CD8-positive, alpha-beta memory T cell (primary cell): ENCODE measurements at regions not wholly inside any gene's neighbourhood (a gene's known extent, or its start where the extent isn't known, plus 50 kb on each side); places are given as distances from the start of the nearest gene placed in this dataset.

ENCODE experiments used
- CTCF ChIA-PET: fragments of 350-600 bp; sonication (Branson Sonifier 250); formaldehyde crosslinking; loops from one replicate; lab custom pipeline; 2021; ENCODE audit warnings: antibody characterized with exemption; lab: Charles Lee
- POLR2A ChIA-PET: fragments of 350-600 bp; sonication (Branson Sonifier 250); formaldehyde crosslinking; loops from one replicate; lab custom pipeline; 2021; ENCODE audit warnings: antibody characterized with exemption; lab: Charles Lee
- DNase-seq, 5 donors: peaks; one replicate each; pipeline versions ENCODE4 v3.0.0 to v3.0.0-alpha.2; 2020 to 2022; ENCODE audit warnings: mixed read lengths in 1 of 5
- H3K27ac ChIP-seq: one replicate; pipeline ENCODE4 v1.7.0; 2013; ENCODE audit warnings: low read depth, mild to moderate bottlenecking, low read length, moderate library complexity
- H3K27me3 ChIP-seq: 2 replicates; pipeline ENCODE4 v1.7.0; 2013; ENCODE audit warnings: low read length, mild to moderate bottlenecking; ENCODE audit not compliant: insufficient read depth, poor library complexity, severe bottlenecking
- H3K36me3 ChIP-seq: 2 replicates; pipeline ENCODE4 v1.7.0; 2013; ENCODE audit warnings: mild to moderate bottlenecking, low read length, moderate library complexity; ENCODE audit not compliant: insufficient read depth
- H3K4me1 ChIP-seq: 2 replicates; pipeline ENCODE4 v1.7.0; 2013; ENCODE audit warnings: mild to moderate bottlenecking, low read length, moderate library complexity; ENCODE audit not compliant: insufficient read depth
- H3K4me3 ChIP-seq: 2 replicates; pipeline ENCODE4 v1.7.0; 2013; ENCODE audit warnings: mild to moderate bottlenecking, low read length
- H3K9me3 ChIP-seq: 2 replicates; pipeline ENCODE4 v1.7.0; 2013; ENCODE audit warnings: mild to moderate bottlenecking, low read length
- H3K27ac Mint-ChIP-seq, 8 donors: one replicate each; pipeline ENCODE4 v1.8.0; 2020 to 2021; ENCODE audit warnings: mixed read lengths in 8 of 8, mild to moderate bottlenecking in 6 of 8, inconsistent platforms in 3 of 8, moderate library complexity in 3 of 8
- H3K27me3 Mint-ChIP-seq, 2 donors: one replicate each; pipeline ENCODE4 v1.8.0; 2020 to 2021; ENCODE audit warnings: mixed read lengths in 2 of 2, mild to moderate bottlenecking in 1 of 2, moderate library complexity in 1 of 2
- H3K36me3 Mint-ChIP-seq, 3 donors: one replicate each; pipeline ENCODE4 v1.8.0; 2020 to 2021; ENCODE audit warnings: mixed read lengths in 3 of 3, inconsistent platforms in 1 of 3, mild to moderate bottlenecking in 1 of 3
- H3K4me1 Mint-ChIP-seq, 3 donors: one replicate each; pipeline ENCODE4 v1.8.0; 2020 to 2021; ENCODE audit warnings: mixed read lengths in 3 of 3, inconsistent platforms in 1 of 3, mild to moderate bottlenecking in 1 of 3
- H3K4me3 Mint-ChIP-seq, 7 donors: one replicate each; pipeline ENCODE4 v1.8.0; 2020 to 2021; ENCODE audit warnings: mixed read lengths in 7 of 7, mild to moderate bottlenecking in 6 of 7, moderate library complexity in 4 of 7, inconsistent platforms in 2 of 7
- H3K9me3 Mint-ChIP-seq, 5 donors: one replicate each; pipeline ENCODE4 v1.8.0; 2020 to 2022; ENCODE audit warnings: mixed read lengths in 5 of 5, mild to moderate bottlenecking in 3 of 5, moderate library complexity in 2 of 5, inconsistent platforms in 1 of 5

DNA sequence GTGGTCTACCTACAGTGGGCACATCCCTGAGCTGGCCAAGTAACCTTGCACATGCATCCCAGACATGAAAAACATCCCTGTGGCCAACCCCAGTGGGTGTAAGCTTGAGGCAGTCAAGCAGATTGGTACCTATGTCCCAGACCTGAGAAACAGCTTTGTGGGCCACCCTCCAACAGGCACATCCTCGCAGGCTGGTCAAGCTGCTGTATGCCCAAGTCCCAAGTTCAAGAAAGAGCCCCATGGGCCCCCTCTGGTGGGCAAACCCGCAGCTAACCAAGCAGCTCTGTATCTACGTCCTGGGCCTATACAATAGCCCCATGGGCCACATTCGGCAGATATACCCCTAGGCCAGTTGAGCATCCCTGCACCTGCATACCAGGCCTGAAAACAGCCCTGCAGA lies 186.3 kb upstream of the GPR149 start:
- Mint-ChIP-seq H3K36me3 (no peaks in the 10 kb centered on the region), H3K27ac (no peak overlapping the region), H3K4me1 (no peaks in the 10 kb centered on the region), H3K27me3 (no peaks in the 10 kb centered on the region), H3K9me3 (peaks cover 4 to 15% (median 10%) of the 10 kb centered on the region in 5 donors), H3K4me3 (no peak overlapping the region)
- no peaks in the 10 kb centered on the region for H3K9me3 ChIP-seq
- no peak overlapping the region for H3K4me3 ChIP-seq
- ChIA-PET POLR2A (no interaction called here), CTCF (no interaction called here)
- H3K27me3 ChIP-seq: no peaks in the 10 kb centered on the region
- H3K4me1 ChIP-seq: no peaks in the 10 kb centered on the region
- DNase-seq: no peak
- no peak overlapping the region for H3K27ac ChIP-seq
- H3K36me3 ChIP-seq: no peaks in the 10 kb centered on the region

DNA sequence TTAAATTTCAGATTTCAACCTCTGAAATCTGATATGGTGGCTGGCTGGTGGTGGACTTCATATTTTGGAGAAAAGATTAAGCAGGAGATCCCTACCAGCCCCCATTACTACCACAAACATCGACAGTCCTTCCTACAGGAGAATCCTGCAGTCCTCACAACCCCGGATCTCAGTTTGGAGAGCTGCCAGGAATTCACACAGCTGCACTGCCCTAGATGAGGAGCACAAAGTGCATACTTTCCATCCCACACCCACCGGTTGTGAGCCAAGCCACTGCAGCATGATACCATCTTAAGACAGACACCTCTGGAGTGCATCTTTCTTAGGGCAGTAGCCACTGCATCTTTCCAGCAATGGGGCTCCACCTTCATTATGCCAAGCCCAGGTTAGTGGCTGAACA lies 185.5 kb upstream of the GPR149 start:
- Histone ChIP-seq H3K27ac (no peak overlapping the region), H3K9me3 (no peaks in the 10 kb centered on the region), H3K36me3 (no peaks in the 10 kb centered on the region), H3K4me3 (no peak overlapping the region), H3K27me3 (no peaks in the 10 kb centered on the region), H3K4me1 (no peaks in the 10 kb centered on the region)
- Mint-ChIP-seq H3K36me3 (no peaks in the 10 kb centered on the region), H3K4me1 (no peaks in the 10 kb centered on the region), H3K4me3 (no peak overlapping the region), H3K27me3 (no peaks in the 10 kb centered on the region), H3K27ac (no peak overlapping the region), H3K9me3 (peaks cover under 1 to 17% (median 8%) of the 10 kb centered on the region in 5 donors)
- ChIA-PET POLR2A (no interaction called here), CTCF (no interaction called here)
- DNase-seq: no peak

DNA sequence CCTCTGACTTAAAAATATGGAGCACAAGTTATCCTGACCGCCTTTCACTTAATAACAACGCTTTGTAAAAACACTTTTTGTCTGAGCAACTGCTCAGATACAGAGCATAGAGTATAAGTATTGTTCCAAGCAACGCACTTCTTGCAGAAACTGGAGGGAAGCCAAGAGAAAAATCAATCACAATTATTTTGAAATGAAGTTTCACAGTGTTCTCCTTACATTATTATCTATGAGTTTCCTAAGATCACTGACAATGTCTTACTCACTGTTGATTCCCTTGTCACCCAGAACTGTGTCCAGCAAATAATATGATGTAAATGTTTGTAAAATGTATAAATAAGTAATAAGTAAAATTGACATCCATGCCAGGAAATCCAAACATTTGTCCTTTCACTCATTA lies 184.6 kb upstream of the GPR149 start:
- H3K27me3 ChIP-seq: no peaks in the 10 kb centered on the region
- no peak overlapping the region for H3K27ac Mint-ChIP-seq
- no peaks in the 10 kb centered on the region for H3K36me3 Mint-ChIP-seq
- H3K9me3 Mint-ChIP-seq: peaks cover 0 to 17% (median 8%) of the 10 kb centered on the region in 5 donors
- no peaks in the 10 kb centered on the region for H3K4me1 Mint-ChIP-seq
- H3K4me3 ChIP-seq: no peak overlapping the region
- H3K9me3 ChIP-seq: no peaks in the 10 kb centered on the region
- no peak for DNase-seq
- no peak overlapping the region for H3K27ac ChIP-seq
- POLR2A ChIA-PET: no interaction called here
- CTCF ChIA-PET: no interaction called here
- H3K4me3 Mint-ChIP-seq: no peak overlapping the region
- no peaks in the 10 kb centered on the region for H3K27me3 Mint-ChIP-seq
- no peaks in the 10 kb centered on the region for H3K36me3 ChIP-seq
- no peaks in the 10 kb centered on the region for H3K4me1 ChIP-seq

DNA sequence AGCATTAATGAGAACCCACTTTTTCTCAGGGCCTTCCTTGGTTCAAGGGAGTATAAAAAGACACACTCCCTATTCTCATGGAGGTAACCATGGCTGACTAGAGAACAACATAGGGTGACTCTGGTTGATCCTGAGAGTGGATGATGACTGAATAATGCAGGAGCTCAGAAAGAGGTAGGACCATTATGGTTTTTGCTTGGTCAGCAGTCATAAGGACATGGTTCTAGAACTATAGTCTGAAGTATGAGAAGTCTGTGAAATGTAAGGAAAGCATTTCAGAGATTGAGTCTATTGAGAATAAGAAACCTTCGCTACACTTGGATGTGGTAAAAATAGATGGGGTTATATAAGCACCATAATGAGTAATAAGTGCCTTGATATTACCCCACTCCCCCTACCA lies 184.1 kb upstream of the GPR149 start:
- no peaks in the 10 kb centered on the region for H3K27me3 Mint-ChIP-seq
- Histone ChIP-seq H3K27me3 (no peaks in the 10 kb centered on the region), H3K36me3 (no peaks in the 10 kb centered on the region)

DNA sequence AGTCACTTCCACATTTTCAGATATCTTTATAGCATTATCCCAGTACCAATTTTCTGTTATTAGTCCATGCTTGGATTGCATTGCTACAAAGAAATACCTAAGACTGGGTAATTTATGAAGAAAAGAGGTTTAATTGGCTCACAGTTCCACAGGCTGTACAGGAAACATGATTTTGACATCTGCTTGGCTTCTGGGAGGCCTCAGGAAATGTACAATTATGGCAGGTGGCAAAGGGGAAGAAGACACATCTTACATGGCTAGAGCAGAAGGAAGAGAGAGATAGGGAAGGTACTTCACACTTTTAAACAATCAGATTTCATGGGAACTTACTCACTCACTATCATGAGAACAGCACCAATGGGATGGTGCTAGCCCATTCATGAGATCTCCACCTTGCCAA lies 172.3 kb upstream of the GPR149 start:
- Mint-ChIP-seq H3K36me3 (no peaks in the 10 kb centered on the region), H3K9me3 (peaks cover 0 to 12% (median 4%) of the 10 kb centered on the region in 5 donors), H3K4me1 (no peaks in the 10 kb centered on the region), H3K27ac (no peak overlapping the region), H3K4me3 (no peak overlapping the region), H3K27me3 (no peaks in the 10 kb centered on the region)
- ChIA-PET CTCF (no interaction called here), POLR2A (no interaction called here)
- no peaks in the 10 kb centered on the region for H3K27me3 ChIP-seq
- H3K36me3 ChIP-seq: no peaks in the 10 kb centered on the region
- H3K4me3 ChIP-seq: no peak overlapping the region
- no peak for DNase-seq
- H3K9me3 ChIP-seq: no peaks in the 10 kb centered on the region
- H3K27ac ChIP-seq: no peak overlapping the region
- H3K4me1 ChIP-seq: no peaks in the 10 kb centered on the region

More for the DNA sequence above, 184.1 kb upstream of the GPR149 start:
- Histone ChIP-seq H3K27ac (no peak overlapping the region), H3K4me1 (no peaks in the 10 kb centered on the region), H3K9me3 (no peaks in the 10 kb centered on the region), H3K4me3 (no peak overlapping the region)
- Mint-ChIP-seq H3K27ac (no peak overlapping the region), H3K4me1 (no peaks in the 10 kb centered on the region), H3K36me3 (no peaks in the 10 kb centered on the region), H3K9me3 (peaks cover 0 to 15% (median 8%) of the 10 kb centered on the region in 5 donors), H3K4me3 (no peak overlapping the region)
- DNase-seq: no peak
- ChIA-PET POLR2A (no interaction called here), CTCF (no interaction called here)

DNA sequence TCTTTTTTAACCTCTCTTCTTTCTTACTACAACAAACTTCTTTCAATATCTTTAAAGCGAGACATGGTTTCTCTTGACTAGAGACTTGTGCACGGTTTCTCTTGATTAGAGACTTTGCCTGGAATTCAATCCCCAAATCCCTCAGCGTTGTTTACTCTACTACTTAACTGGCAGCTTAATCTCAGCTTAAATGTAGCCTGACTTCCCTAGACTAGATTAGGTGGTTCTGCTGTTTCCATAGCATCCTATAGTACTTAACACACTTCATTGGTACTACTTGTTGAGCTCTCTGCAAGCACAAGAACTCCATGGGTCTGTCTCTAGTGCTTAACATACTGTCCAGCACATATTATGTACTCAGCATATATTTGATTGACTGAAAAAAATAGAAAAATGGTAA lies 168.2 kb upstream of the GPR149 start:
- Histone ChIP-seq H3K36me3 (no peaks in the 10 kb centered on the region), H3K4me1 (no peaks in the 10 kb centered on the region), H3K27ac (no peak overlapping the region), H3K9me3 (no peaks in the 10 kb centered on the region), H3K4me3 (no peak overlapping the region), H3K27me3 (no peaks in the 10 kb centered on the region)
- no peak overlapping the region for H3K4me3 Mint-ChIP-seq
- H3K4me1 Mint-ChIP-seq: no peaks in the 10 kb centered on the region
- no peak for DNase-seq
- no peaks in the 10 kb centered on the region for H3K27me3 Mint-ChIP-seq
- POLR2A ChIA-PET: no interaction called here
- H3K9me3 Mint-ChIP-seq: peaks cover 0 to 9% (median 6%) of the 10 kb centered on the region in 5 donors
- CTCF ChIA-PET: no interaction called here
- H3K27ac Mint-ChIP-seq: no peak overlapping the region
- no peaks in the 10 kb centered on the region for H3K36me3 Mint-ChIP-seq

DNA sequence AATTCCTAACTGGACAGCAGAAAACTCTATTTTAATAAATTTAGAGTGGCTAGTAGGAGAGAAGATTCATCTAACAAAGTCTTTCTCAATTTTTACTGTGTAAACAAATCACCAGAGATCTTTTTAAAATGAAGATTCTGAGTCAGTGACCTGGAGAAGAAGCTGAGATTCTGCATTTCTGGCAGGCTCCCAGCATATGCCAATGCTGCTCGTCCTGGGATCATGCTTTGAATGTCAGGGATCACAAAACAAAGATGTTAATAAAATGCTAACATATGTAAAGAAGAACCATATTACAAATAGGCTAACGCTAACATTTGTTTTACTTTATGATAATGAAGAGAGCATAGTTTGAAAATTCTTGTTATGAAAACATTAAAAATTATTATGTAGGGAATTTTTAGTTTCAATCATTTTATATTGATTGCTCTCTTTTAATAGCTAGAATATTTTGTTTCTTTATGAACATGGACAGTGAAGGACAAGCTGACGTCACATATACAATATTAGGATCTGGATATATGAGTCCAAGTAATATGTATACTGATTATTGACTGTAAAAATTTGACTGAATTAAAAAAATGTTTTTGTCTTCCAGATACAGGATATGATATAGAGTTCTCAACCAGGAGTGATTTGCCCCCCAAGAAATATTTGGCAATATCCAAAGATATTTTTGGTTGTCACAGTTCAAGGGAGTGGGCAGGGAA lies 160.8 kb upstream of the GPR149 start:
- no peaks in the 10 kb centered on the region for H3K27me3 Mint-ChIP-seq
- no peaks in the 10 kb centered on the region for H3K36me3 ChIP-seq
- ChIA-PET CTCF (no interaction called here), POLR2A (no interaction called here)
- H3K4me3 Mint-ChIP-seq: no peak overlapping the region
- DNase-seq: no peak
- no peak overlapping the region for H3K27ac ChIP-seq
- H3K4me3 ChIP-seq: no peak overlapping the region
- no peaks in the 10 kb centered on the region for H3K27me3 ChIP-seq
- no peaks in the 10 kb centered on the region for H3K9me3 ChIP-seq
- peaks cover 0 to 4% (median 0%) of the 10 kb centered on the region in 5 donors for H3K9me3 Mint-ChIP-seq
- no peak overlapping the region for H3K27ac Mint-ChIP-seq
- no peaks in the 10 kb centered on the region for H3K4me1 ChIP-seq
- H3K4me1 Mint-ChIP-seq: no peaks in the 10 kb centered on the region
- no peaks in the 10 kb centered on the region for H3K36me3 Mint-ChIP-seq

DNA sequence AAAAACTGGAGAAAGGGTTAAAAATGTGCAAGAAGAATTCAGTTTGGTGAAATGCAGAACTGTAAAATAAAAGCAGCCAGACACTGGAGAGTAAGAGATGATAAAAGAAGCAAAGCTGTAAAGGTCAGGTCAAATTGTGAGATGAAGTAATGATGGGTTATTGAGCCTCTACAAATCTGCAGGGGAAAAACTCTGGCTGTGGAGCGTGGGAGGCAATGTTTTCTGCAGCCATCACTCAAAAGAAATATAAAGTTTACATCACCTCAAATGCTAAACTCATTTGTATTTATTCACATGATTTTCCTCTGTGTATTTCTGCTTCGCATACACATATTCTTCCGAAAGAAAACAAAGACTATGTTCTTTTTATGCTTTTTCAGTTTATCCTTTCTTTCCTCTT lies 158.8 kb upstream of the GPR149 start:
- Mint-ChIP-seq H3K27ac (no peak overlapping the region), H3K4me3 (no peak overlapping the region), H3K36me3 (no peaks in the 10 kb centered on the region), H3K4me1 (no peaks in the 10 kb centered on the region), H3K9me3 (peaks cover 0 to 4% (median 0%) of the 10 kb centered on the region in 5 donors), H3K27me3 (no peaks in the 10 kb centered on the region)
- ChIA-PET POLR2A (no interaction called here), CTCF (no interaction called here)
- no peak overlapping the region for H3K4me3 ChIP-seq
- no peak for DNase-seq
- no peaks in the 10 kb centered on the region for H3K36me3 ChIP-seq
- H3K9me3 ChIP-seq: no peaks in the 10 kb centered on the region
- H3K27ac ChIP-seq: no peak overlapping the region
- H3K27me3 ChIP-seq: no peaks in the 10 kb centered on the region
- no peaks in the 10 kb centered on the region for H3K4me1 ChIP-seq
